NCI-H146 treated with DMSO at 0.1 percent for 48 hours (cell line): ENCODE measurements at regions not wholly inside any gene's neighbourhood (a gene's known extent, or its start where the extent isn't known, plus 50 kb on each side); places are given as distances from the start of the nearest gene placed in this dataset.
"Not testable (repeated sequence)": the region's sequence is repeated elsewhere in the genome, so short reads cannot be mapped to it uniquely, and the experiment has no call there.

Source experiments
- DNase-seq: peaks from one replicate; lab custom pipeline; 2025; ENCODE audit not compliant: unreplicated experiment; lab: John Stamatoyannopoulos, UW

GRCh38 chr14:97804056-97804455 is 1006.9 kb downstream of the VRK1 start:
- no peak for DNase-seq

- DNase-seq: no peak
These were observed 1009.7 kb downstream of the VRK1 start for GRCh38 chr14:97806891-97807290.

GRCh38 chr14:97808541-97808940 is 1011.4 kb downstream of the VRK1 start:
- DNase-seq: not testable (repeated sequence)

- DNase-seq: no peak
These were observed 1016.4 kb downstream of the VRK1 start for GRCh38 chr14:97813556-97813955.

- no peak for DNase-seq
These were observed 1023.6 kb downstream of the VRK1 start for GRCh38 chr14:97820781-97821180.

GRCh38 chr14:97824218-97824617 is 1027.0 kb downstream of the VRK1 start:
- no peak for DNase-seq

- no peak for DNase-seq
These were observed 1030.6 kb downstream of the VRK1 start for GRCh38 chr14:97827746-97828145.

- DNase-seq: no peak
These were observed 1035.6 kb downstream of the VRK1 start for GRCh38 chr14:97832776-97833175.

- peak; percentile 4 for DNase-seq
These were observed 1041.8 kb downstream of the VRK1 start for GRCh38 chr14:97838986-97839385.

- no peak for DNase-seq
These were observed 1043.0 kb downstream of the VRK1 start for GRCh38 chr14:97840159-97840558.

- DNase-seq: no peak
These were observed 1044.6 kb downstream of the VRK1 start for GRCh38 chr14:97841762-97842161.

GRCh38 chr14:97843066-97843465 is 1045.9 kb downstream of the VRK1 start:
- DNase-seq: no peak

GRCh38 chr14:97844042-97844441 is 1046.9 kb downstream of the VRK1 start:
- no peak for DNase-seq

- no peak for DNase-seq
These were observed 1049.0 kb downstream of the VRK1 start for GRCh38 chr14:97846156-97846555.

- DNase-seq: peak; percentile 73
These were observed 1051.3 kb downstream of the VRK1 start for GRCh38 chr14:97848317-97848980.

- no peak for DNase-seq
These were observed 1053.3 kb downstream of the VRK1 start for GRCh38 chr14:97850466-97850865.

GRCh38 chr14:97850886-97851285 is 1053.7 kb downstream of the VRK1 start:
- DNase-seq: no peak

- DNase-seq: no peak
These were observed 1054.3 kb downstream of the VRK1 start for GRCh38 chr14:97851428-97851995.

GRCh38 chr14:97854918-97855317 is 1057.7 kb downstream of the VRK1 start:
- DNase-seq: no peak

- DNase-seq: no peak
These were observed 1069.0 kb downstream of the VRK1 start for GRCh38 chr14:97866195-97866594.

GRCh38 chr14:97866664-97867063 is 1069.5 kb downstream of the VRK1 start:
- no peak for DNase-seq

GRCh38 chr14:97873291-97873690 is 1076.1 kb downstream of the VRK1 start:
- DNase-seq: no peak

GRCh38 chr14:97874394-97874793 is 1077.2 kb downstream of the VRK1 start:
- no peak for DNase-seq
